DOHH2 (cell line): ENCODE measurements at regions not wholly inside any gene's neighbourhood (a gene's known extent, or its start where the extent isn't known, plus 50 kb on each side); places are given as distances from the start of the nearest gene placed in this dataset.

Source experiments
- H3F3A ChIP-seq: fragments of 200-600 bp; sonication (generic), shearing (Covaris generic); 2 replicates; pipeline ENCODE4 v1.6.0; 2016; ENCODE audit warnings: antibody characterized with exemption, mild to moderate bottlenecking; ENCODE audit not compliant: control insufficient read depth, insufficient read depth
- H3K27ac ChIP-seq: fragments of 200-600 bp; sonication (generic); 2 replicates; pipeline ENCODE4 v1.5.1; 2014; ENCODE audit warnings: low read depth, mild to moderate bottlenecking, low read length, moderate library complexity
- H3K27me3 ChIP-seq: fragments of 200-600 bp; sonication (generic); 2 replicates; pipeline ENCODE4 v1.6.1; 2014; ENCODE audit warnings: mild to moderate bottlenecking, low read length, mixed read lengths; ENCODE audit not compliant: control insufficient read depth
- H3K36me3 ChIP-seq: fragments of 200-600 bp; sonication (generic); 2 replicates; pipeline ENCODE4 v1.6.1; 2014; ENCODE audit warnings: mild to moderate bottlenecking, low read length, moderate library complexity, mixed read lengths; ENCODE audit not compliant: control insufficient read depth
- H3K4me1 ChIP-seq: fragments of 200-600 bp; sonication (generic); 2 replicates; pipeline ENCODE4 v1.6.1; 2014; ENCODE audit warnings: mild to moderate bottlenecking, low read length, mixed read lengths; ENCODE audit not compliant: control insufficient read depth
- H3K4me2 ChIP-seq: fragments of 200-600 bp; sonication (generic); 2 replicates; pipeline ENCODE4 v1.6.0; 2014; ENCODE audit warnings: mild to moderate bottlenecking, low read length, moderate library complexity
- H3K4me3 ChIP-seq: fragments of 200-600 bp; sonication (generic); 2 replicates; pipeline ENCODE4 v1.5.1; 2014; ENCODE audit warnings: mild to moderate bottlenecking, low read length, mixed read lengths
- H3K79me2 ChIP-seq: fragments of 200-600 bp; sonication (generic); 2 replicates; pipeline ENCODE4 v1.6.1; 2014; ENCODE audit warnings: mild to moderate bottlenecking, low read length, mixed read lengths; ENCODE audit not compliant: control insufficient read depth
- H3K9me2 ChIP-seq: fragments of 200-600 bp; sonication (generic); replicated peaks from 2 replicates; pipeline ENCODE4 v1.6.1; 2014; ENCODE audit warnings: mild to moderate bottlenecking, low read length, mixed read lengths; ENCODE audit not compliant: control insufficient read depth
- H3K9me3 ChIP-seq: fragments of 200-600 bp; sonication (generic); 2 replicates; pipeline ENCODE4 v1.6.1; 2014; ENCODE audit warnings: antibody characterized with exemption, low read length, mixed read lengths; ENCODE audit not compliant: control insufficient read depth, insufficient read depth
- H4K20me1 ChIP-seq: fragments of 200-600 bp; sonication (generic); 2 replicates; pipeline ENCODE4 v1.6.0; 2014; ENCODE audit warnings: low read depth, mild to moderate bottlenecking, antibody characterized with exemption, low read length, moderate library complexity; ENCODE audit not compliant: control insufficient read depth, insufficient read depth
- EZH2phosphoT487 ChIP-seq: fragments of 200-600 bp; sonication (generic); IDR thresholded peaks from 2 replicates; pipeline ENCODE4 v1.6.1; 2017; ENCODE audit warnings: borderline replicate concordance, mild to moderate bottlenecking, antibody characterized with exemption, low read length, moderate library complexity, mixed read lengths
- TF ChIP-seq, protein P1 (sequence below): fragments of 200-600 bp; sonication (generic); IDR thresholded peaks from one replicate; pipeline ENCODE4 v1.5.1; 2014; ENCODE audit warnings: antibody characterized with exemption, mild to moderate bottlenecking, low read depth, low read length; ENCODE audit not compliant: poor library complexity, severe bottlenecking

DNA sequence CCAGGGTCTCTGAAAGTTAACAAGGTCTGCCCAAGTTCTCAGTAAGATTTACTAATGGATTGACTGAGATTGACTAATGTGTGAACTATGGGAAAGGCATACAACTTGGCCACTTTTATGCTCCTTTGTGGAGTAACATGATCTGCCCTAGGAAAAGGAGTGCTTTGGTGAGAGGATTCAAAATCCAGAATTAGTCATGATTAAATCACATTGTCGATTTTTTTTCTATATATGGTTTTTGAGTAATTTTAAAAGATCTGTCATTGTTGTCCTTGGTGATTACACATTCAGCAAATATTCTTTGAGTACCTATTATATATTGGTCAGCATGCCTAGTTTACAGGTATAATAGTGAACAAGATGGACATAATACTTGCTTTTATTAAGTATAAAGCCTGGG is 147.7 kb upstream of the SYT10 start:
- Histone ChIP-seq H3K4me1 (no peaks in the 10 kb centered on the region), H3K4me2 (no peak overlapping the region), H3K27ac (no peak overlapping the region)

DNA sequence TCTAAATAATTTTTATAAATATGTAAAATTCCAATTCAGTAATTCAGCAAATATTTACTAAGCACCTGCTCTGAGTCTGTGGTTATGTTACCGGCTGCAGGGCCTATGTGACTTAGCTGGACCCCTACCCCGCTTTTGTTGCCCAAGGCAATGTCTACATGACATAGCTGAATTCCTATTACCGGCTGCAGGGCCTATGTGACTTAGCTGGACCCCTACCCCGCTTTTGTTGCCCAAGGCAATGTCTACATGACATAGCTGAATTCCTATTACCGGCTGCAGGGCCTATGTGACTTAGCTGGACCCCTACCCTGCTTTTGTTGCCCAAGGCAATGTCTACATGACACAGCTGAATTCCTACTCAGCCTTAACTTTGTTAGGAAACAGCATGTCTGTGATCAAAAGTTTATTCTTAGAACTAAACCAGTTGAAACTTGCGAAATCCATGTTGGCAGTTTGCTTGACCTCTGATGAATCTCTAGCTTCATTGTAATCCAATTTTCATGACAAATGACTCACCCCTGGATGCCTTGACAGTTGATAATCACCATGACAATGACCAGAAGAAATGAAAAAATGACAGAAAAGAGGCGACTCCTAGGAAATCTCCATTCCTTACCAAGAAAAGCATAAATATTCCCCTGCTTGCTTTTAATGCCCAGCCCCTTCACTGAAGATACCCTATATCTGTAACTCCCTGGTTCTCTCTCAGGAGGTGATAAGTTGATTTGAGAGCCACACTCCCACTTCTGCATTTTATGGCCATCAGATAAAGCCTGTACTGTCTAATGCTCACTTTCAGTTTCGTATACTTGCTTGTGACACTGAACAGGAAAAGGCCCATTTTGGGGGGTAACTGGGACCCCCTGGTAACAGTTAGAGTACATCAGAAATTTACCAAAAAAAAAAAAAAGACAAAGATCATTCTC is 148.4 kb upstream of the SYT10 start:
- H3K9me3 ChIP-seq = no peaks in the 10 kb centered on the region
- no peaks in the 10 kb centered on the region for H3K79me2 ChIP-seq
- H4K20me1 ChIP-seq = no peaks in the 10 kb centered on the region
- no peak overlapping the region for H3K27ac ChIP-seq
- TF ChIP-seq, protein P1, sequence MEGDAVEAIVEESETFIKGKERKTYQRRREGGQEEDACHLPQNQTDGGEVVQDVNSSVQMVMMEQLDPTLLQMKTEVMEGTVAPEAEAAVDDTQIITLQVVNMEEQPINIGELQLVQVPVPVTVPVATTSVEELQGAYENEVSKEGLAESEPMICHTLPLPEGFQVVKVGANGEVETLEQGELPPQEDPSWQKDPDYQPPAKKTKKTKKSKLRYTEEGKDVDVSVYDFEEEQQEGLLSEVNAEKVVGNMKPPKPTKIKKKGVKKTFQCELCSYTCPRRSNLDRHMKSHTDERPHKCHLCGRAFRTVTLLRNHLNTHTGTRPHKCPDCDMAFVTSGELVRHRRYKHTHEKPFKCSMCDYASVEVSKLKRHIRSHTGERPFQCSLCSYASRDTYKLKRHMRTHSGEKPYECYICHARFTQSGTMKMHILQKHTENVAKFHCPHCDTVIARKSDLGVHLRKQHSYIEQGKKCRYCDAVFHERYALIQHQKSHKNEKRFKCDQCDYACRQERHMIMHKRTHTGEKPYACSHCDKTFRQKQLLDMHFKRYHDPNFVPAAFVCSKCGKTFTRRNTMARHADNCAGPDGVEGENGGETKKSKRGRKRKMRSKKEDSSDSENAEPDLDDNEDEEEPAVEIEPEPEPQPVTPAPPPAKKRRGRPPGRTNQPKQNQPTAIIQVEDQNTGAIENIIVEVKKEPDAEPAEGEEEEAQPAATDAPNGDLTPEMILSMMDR = no peak
- no peak for TF ChIP-seq EZH2phosphoT487
- no peak overlapping the region for H3K4me3 ChIP-seq
- no peaks in the 10 kb centered on the region for H3K36me3 ChIP-seq
- no peaks in the 10 kb centered on the region for H3F3A ChIP-seq
- H3K4me2 ChIP-seq = no peak overlapping the region
- no peaks in the 10 kb centered on the region for H3K4me1 ChIP-seq
- H3K27me3 ChIP-seq = no peaks in the 10 kb centered on the region
- H3K9me2 ChIP-seq = no peaks in the 10 kb centered on the region

More for the DNA sequence above, 147.7 kb upstream of the SYT10 start:
- no peak overlapping the region for H3K4me3 ChIP-seq
- no peaks in the 10 kb centered on the region for H3K9me2 ChIP-seq
- H3K27me3 ChIP-seq = no peaks in the 10 kb centered on the region
- H3K79me2 ChIP-seq = no peaks in the 10 kb centered on the region
- H3K9me3 ChIP-seq = no peaks in the 10 kb centered on the region
- TF ChIP-seq, protein P1 = no peak
- no peak for TF ChIP-seq EZH2phosphoT487
- H4K20me1 ChIP-seq = no peaks in the 10 kb centered on the region
- no peaks in the 10 kb centered on the region for H3K36me3 ChIP-seq
- no peaks in the 10 kb centered on the region for H3F3A ChIP-seq

DNA sequence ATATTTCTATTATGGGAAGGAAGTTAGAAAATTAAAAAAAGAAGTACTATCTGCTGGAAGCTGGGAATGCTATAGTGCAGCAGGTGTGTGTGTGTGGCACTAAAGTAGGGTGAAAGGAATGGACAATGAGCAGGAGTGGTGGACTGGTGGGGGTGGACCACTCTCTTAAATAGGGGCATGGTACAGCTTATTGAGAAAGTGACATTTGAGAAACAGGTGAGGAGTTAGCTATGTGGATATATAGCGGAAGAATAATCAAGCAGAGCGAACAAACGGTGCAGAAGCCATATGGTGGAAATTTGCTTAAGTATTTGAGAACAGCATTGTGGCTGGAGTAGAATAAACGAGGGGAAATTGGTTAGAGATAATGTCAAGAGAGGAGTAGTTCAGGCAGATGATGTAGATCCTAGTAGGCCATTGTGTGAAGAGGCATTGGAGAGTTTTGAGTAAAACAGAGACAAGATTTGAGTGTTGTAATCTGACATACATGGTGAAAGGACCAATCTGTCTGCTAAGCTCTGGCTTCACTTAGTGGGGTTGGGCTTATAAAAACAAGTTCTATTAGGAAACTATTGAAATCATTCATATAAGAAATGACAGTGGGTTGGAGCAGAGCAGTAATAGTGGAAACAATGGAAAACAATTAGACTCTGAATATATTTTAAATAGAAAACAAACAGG is 149.2 kb upstream of the SYT10 start:
- no peaks in the 10 kb centered on the region for H3K79me2 ChIP-seq
- H3K27me3 ChIP-seq = no peaks in the 10 kb centered on the region
- H3K27ac ChIP-seq = no peak overlapping the region
- H3K9me3 ChIP-seq = no peaks in the 10 kb centered on the region
- H3K4me2 ChIP-seq = no peak overlapping the region
- H3K36me3 ChIP-seq = no peaks in the 10 kb centered on the region
- H4K20me1 ChIP-seq = no peaks in the 10 kb centered on the region
- no peaks in the 10 kb centered on the region for H3K9me2 ChIP-seq
- no peaks in the 10 kb centered on the region for H3K4me1 ChIP-seq
- TF ChIP-seq, protein P1 = no peak
- TF ChIP-seq EZH2phosphoT487 = no peak
- H3K4me3 ChIP-seq = no peak overlapping the region
- H3F3A ChIP-seq = no peaks in the 10 kb centered on the region
